Tibial nerve (tissue), 4 donors: ENCODE measurements at regions not wholly inside any gene's neighbourhood (a gene's known extent, or its start where the extent isn't known, plus 50 kb on each side); places are given as distances from the start of the nearest gene placed in this dataset.

Source experiments
- DNase-seq, 2 donors: peaks; one replicate each; pipeline ENCODE4 v3.0.0-alpha.2; 2019; ENCODE audit warnings: low spot score in 2 of 2
- H3K27ac ChIP-seq, 4 donors: fragments of 200-600 bp; sonication (generic) in 3 of 4; one replicate each; pipeline ENCODE4 v1.5.1; 2017 to 2019; ENCODE audit warnings: mild to moderate bottlenecking in 1 of 4
- H3K27me3 ChIP-seq, 2 donors: fragments of 200-600 bp; sonication (generic) in 1 of 2; one replicate each; pipeline versions ENCODE4 v1.5.1 to v1.6.0; 2017 to 2019
- H3K36me3 ChIP-seq, 3 donors: fragments of 200-600 bp; sonication (generic); one replicate each; pipeline ENCODE4 v1.5.1; 2018 to 2019
- H3K4me1 ChIP-seq, 4 donors: fragments of 200-600 bp; sonication (generic) in 3 of 4; one replicate each; pipeline ENCODE4 v1.5.1; 2017 to 2019
- H3K4me3 ChIP-seq, 4 donors: fragments of 200-600 bp; sonication (generic) in 3 of 4; one replicate each; pipeline ENCODE4 v1.5.1; 2017 to 2019; ENCODE audit warnings: mild to moderate bottlenecking in 1 of 4, moderate library complexity in 1 of 4
- H3K9me3 ChIP-seq, 4 donors: fragments of 200-600 bp; sonication (generic) in 3 of 4; one replicate each; pipeline ENCODE4 v1.5.1; 2017 to 2019
- EP300 ChIP-seq, 2 donors: sonication (generic); formaldehyde crosslinking; IDR thresholded peaks; one replicate each; pipeline ENCODE4 v1.6.1; 2017; ENCODE audit warnings: antibody characterized with exemption in 2 of 2, mild to moderate bottlenecking in 1 of 2
- POLR2A ChIP-seq, 2 donors: fragments of 450-650 bp; IDR thresholded peaks; one replicate each; pipeline ENCODE4 v1.6.1; 2017; ENCODE audit warnings: antibody characterized with exemption in 2 of 2, mild to moderate bottlenecking in 2 of 2, moderate library complexity in 2 of 2
- WGBS, 2 donors: methylation state at CpG; one replicate each; pipeline ENCODE4 v1.1.5; 2018; 5-methylcytosine and 5-hydroxymethylcytosine counted together
- TF ChIP-seq, protein P1 (sequence below), 5 experiments: fragments of 200-600 bp in 3 of 5; fragments of 450-650 bp in 2 of 5; sonication (generic) in 3 of 5; IDR thresholded peaks; one replicate each; pipeline ENCODE4 v1.5.1; 2016 to 2019; ENCODE audit warnings: antibody characterized with exemption in 5 of 5, mild to moderate bottlenecking in 3 of 5, moderate library complexity in 2 of 5

DNA sequence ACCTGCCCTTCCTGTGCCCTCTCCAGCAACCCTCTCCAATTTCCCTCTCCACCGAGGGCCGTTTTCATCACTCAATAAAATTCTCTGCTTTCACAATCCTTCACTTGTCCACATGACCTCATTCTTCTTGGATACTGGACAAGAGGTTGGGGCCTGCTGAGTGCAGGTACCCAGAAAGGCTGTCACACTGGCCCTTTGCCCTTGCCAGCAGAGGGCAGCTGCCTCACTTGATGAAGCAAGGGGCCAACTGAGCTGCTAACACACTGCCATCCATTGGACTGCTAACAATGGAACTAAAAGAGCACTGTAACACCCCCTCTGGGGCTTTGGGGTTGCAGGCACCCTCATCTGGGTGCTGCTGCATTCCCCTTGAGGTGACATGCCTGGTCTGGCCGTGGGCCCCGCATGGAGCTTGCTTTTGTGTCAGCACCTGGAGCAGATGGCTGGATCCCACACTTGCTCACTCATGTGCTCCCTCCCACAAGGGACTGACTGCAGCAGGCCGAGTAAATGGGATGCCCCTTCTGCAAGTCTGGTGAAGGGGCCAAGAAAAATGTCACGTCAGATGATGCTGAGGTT, 308.1 kb upstream of the ADCY2 start:
- DNase-seq = no peak
- TF ChIP-seq EP300 (IDR thresholded peaks at IDR 0.05) (no peak), POLR2A (IDR thresholded peaks at IDR 0.05) (no peak)
- TF ChIP-seq, protein P1, sequence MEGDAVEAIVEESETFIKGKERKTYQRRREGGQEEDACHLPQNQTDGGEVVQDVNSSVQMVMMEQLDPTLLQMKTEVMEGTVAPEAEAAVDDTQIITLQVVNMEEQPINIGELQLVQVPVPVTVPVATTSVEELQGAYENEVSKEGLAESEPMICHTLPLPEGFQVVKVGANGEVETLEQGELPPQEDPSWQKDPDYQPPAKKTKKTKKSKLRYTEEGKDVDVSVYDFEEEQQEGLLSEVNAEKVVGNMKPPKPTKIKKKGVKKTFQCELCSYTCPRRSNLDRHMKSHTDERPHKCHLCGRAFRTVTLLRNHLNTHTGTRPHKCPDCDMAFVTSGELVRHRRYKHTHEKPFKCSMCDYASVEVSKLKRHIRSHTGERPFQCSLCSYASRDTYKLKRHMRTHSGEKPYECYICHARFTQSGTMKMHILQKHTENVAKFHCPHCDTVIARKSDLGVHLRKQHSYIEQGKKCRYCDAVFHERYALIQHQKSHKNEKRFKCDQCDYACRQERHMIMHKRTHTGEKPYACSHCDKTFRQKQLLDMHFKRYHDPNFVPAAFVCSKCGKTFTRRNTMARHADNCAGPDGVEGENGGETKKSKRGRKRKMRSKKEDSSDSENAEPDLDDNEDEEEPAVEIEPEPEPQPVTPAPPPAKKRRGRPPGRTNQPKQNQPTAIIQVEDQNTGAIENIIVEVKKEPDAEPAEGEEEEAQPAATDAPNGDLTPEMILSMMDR (IDR thresholded peaks at IDR 0.05) = no peak
- H3K27ac ChIP-seq = no peak overlapping the region
- no peaks in the 10 kb centered on the region for H3K36me3 ChIP-seq
- no peaks in the 10 kb centered on the region for H3K9me3 ChIP-seq
- WGBS, 2 donors = 55 to 63% methylated on average over 4 to 6 of the region's 6 CpGs
- H3K27me3 ChIP-seq = no peaks in the 10 kb centered on the region
- H3K4me1 ChIP-seq = no peaks in the 10 kb centered on the region
- H3K4me3 ChIP-seq = no peak overlapping the region

DNA sequence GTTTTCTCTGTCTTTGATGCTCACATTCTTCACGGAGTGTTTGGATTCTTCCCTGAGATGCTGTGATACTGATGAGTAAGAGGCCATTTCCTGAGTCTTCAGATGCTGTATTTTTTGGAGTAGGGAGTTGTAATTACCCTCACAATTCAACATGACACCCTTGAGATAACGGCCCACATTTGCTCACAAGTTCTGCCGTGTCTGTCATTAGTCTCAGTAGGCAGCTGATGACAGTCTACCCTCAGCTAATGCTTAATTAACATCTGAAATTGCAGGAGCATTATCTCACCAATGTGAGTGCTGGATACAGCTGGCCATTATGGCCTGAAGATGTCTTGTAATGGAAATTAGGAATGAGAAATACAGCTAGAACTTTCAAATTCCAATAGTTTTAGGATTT, 307.1 kb upstream of the ADCY2 start:
- WGBS, 2 donors = 17 to 31% methylated on average over 3 of the region's 3 CpGs
- no peaks in the 10 kb centered on the region for H3K9me3 ChIP-seq

DNA sequence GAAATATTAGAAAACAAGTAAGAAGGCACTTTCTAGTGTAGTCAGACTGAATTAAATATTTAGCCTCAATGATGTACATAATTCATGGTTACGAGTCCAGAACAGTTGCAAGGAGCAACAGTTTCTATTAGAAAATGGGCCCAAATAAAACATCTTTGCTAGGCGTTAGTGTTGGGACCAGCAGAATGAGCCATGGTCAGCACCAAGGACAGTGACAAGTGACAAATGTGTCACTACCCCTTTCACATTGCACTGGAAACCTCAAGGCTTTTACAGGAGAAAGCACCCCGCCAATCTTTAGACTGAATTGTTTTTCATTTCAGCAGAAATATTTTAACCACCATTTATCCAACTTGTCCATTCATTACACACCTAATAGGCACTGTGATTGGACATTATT, 301.3 kb upstream of the ADCY2 start:
- no peak overlapping the region for H3K4me3 ChIP-seq
- WGBS, 2 donors = 28 to 37% methylated on average over 3 of the region's 3 CpGs
- TF ChIP-seq, protein P1 (IDR thresholded peaks at IDR 0.05) = no peak
- TF ChIP-seq POLR2A (IDR thresholded peaks at IDR 0.05) (no peak), EP300 (IDR thresholded peaks at IDR 0.05) (no peak)
- no peaks in the 10 kb centered on the region for H3K9me3 ChIP-seq
- no peak overlapping the region for H3K27ac ChIP-seq
- no peaks in the 10 kb centered on the region for H3K4me1 ChIP-seq
- DNase-seq = no peak
- H3K27me3 ChIP-seq = no peaks in the 10 kb centered on the region
- no peaks in the 10 kb centered on the region for H3K36me3 ChIP-seq

More for the DNA sequence above, 307.1 kb upstream of the ADCY2 start:
- H3K36me3 ChIP-seq = no peaks in the 10 kb centered on the region
- no peaks in the 10 kb centered on the region for H3K27me3 ChIP-seq
- DNase-seq = no peak
- H3K4me1 ChIP-seq = no peaks in the 10 kb centered on the region
- TF ChIP-seq, protein P1 (IDR thresholded peaks at IDR 0.05) = no peak
- TF ChIP-seq POLR2A (IDR thresholded peaks at IDR 0.05) = no peak
- no peak for TF ChIP-seq EP300 (IDR thresholded peaks at IDR 0.05)
- H3K27ac ChIP-seq = no peak overlapping the region
- no peak overlapping the region for H3K4me3 ChIP-seq

DNA sequence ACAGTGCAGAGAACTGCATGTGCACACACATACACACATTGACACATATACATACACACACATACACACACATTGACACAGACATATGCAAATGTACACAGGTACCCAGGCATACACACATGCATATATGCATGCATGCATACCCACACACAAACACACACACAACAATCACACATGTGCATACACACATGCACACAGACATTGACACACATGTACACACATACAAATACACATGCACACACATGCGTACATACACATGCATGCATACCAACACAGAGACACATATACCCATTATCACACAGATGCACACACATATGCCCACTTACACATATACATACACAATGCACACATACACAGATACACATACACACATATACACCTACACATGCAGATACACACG, 299.6 kb upstream of the ADCY2 start:
- no peaks in the 10 kb centered on the region for H3K36me3 ChIP-seq
- WGBS, 2 donors = 82 to 86% methylated on average over 2 of the region's 2 CpGs

DNA sequence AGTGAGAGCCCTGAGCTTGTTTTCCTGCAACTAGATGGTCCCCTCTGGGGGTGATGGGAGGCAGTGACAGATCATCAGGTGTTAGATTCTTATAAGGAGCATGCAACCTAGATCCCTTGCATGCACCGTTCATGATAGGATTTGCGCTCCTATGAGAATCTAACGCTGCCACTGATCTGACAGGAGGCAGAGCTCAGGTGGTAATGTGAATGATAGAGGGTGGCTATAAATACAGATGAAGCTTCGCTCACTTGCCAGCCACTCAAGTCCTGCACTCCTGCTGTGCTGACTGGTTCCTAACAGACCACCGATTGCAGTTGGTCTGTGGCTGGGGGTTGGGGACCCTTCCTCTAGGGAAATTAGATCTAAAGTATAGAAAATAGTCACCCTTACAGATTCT, 290.6 kb upstream of the ADCY2 start:
- H3K4me1 ChIP-seq = no peaks in the 10 kb centered on the region
- H3K9me3 ChIP-seq = no peaks in the 10 kb centered on the region
- no peak overlapping the region for H3K4me3 ChIP-seq
- 65 to 72% methylated on average over 5 of the region's 5 CpGs for WGBS, 2 donors
- H3K27ac ChIP-seq = no peak overlapping the region
- DNase-seq = no peak
- TF ChIP-seq POLR2A (IDR thresholded peaks at IDR 0.05) (no peak), EP300 (IDR thresholded peaks at IDR 0.05) (no peak)
- TF ChIP-seq, protein P1 (IDR thresholded peaks at IDR 0.05) = no peak
- H3K36me3 ChIP-seq = no peaks in the 10 kb centered on the region
- no peaks in the 10 kb centered on the region for H3K27me3 ChIP-seq

More for the DNA sequence above, 299.6 kb upstream of the ADCY2 start:
- H3K9me3 ChIP-seq = no peaks in the 10 kb centered on the region
- no peaks in the 10 kb centered on the region for H3K27me3 ChIP-seq
- no peak overlapping the region for H3K27ac ChIP-seq
- no peak for DNase-seq
- no peaks in the 10 kb centered on the region for H3K4me1 ChIP-seq
- TF ChIP-seq POLR2A (IDR thresholded peaks at IDR 0.05) (no peak), EP300 (IDR thresholded peaks at IDR 0.05) (no peak)
- TF ChIP-seq, protein P1 (IDR thresholded peaks at IDR 0.05) = no peak
- no peak overlapping the region for H3K4me3 ChIP-seq
